Cardiac muscle cell (in vitro differentiated cells and primary cell): ENCODE measurements at regions not wholly inside any gene's neighbourhood (a gene's known extent, or its start where the extent isn't known, plus 50 kb on each side); places are given as distances from the start of the nearest gene placed in this dataset.

ENCODE experiments used
- DNase-seq, 2 donors: peaks; one replicate each; pipeline versions ENCODE4 v3.0.0 to v3.0.0-alpha.2; 2010 to 2017; ENCODE audit warnings: low read depth in 1 of 2, low spot score in 1 of 2
- H3K27ac ChIP-seq: fragments of 200-600 bp; sonication (generic); 2 replicates; pipeline ENCODE4 v1.5.1; 2016
- H3K27me3 ChIP-seq: fragments of 200-600 bp; sonication (generic); 2 replicates; pipeline ENCODE4 v1.6.0; 2016; ENCODE audit warnings: control low read depth
- H3K36me3 ChIP-seq: fragments of 200-600 bp; sonication (generic); 2 replicates; pipeline ENCODE4 v1.5.1; 2016; ENCODE audit warnings: control low read depth
- H3K4me1 ChIP-seq: fragments of 200-600 bp; sonication (generic); 2 replicates; pipeline ENCODE4 v1.8.1; 2017; ENCODE audit warnings: low read depth, mild to moderate bottlenecking, mixed run types
- H3K4me3 ChIP-seq: fragments of 200-600 bp; sonication (generic); 2 replicates; pipeline ENCODE4 v1.5.1; 2016; ENCODE audit warnings: mild to moderate bottlenecking
- H3K9me3 ChIP-seq: fragments of 200-600 bp; sonication (generic); 2 replicates; pipeline ENCODE4 v1.5.1; 2017; ENCODE audit warnings: low read depth, mild to moderate bottlenecking, control low read depth
- TF ChIP-seq, protein P1 (sequence below): IDR thresholded peaks from 2 replicates; pipeline ENCODE4 v1.5.1; 2012; ENCODE audit warnings: low read depth, mild to moderate bottlenecking, low read length

DNA sequence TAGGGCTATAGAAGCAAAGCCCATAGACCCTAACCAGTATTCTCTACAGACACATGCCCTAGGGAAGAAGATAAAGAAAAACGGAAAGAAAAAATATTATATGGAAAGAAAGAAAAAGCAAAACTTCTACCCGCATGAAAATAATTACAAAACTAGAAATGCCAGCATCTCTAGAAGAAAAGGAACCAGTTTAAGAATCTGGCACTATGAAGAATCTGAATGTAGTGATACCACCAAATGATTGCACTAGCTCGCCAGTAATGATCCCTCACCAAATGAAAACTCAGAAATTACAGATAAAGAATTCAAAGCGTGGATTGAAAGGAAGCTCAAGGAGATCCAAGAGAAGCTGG, 341.9 kb upstream of the GRIA1 start:
- H3K9me3 ChIP-seq: no peaks in the 10 kb centered on the region

DNA sequence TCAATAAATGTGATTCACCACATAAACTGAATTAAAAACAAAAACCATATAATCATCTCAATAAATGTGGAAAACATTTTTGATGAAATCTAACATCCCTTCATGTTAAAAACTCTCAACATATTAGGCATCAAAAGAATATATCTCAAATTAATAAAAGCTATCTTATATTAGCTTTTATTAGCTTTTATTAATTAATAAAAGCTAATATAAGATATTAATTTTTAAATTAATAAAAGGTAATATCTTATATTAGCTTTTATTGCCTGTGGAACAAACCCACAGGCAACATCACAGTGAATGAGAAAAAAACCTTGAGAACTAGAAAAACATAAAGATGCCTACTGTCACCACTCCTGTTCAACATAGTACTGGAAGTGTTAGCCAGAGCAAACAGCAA, 338.9 kb upstream of the GRIA1 start:
- Histone ChIP-seq H3K27me3 (no peaks in the 10 kb centered on the region), H3K9me3 (no peaks in the 10 kb centered on the region), H3K27ac (no peak overlapping the region), H3K36me3 (no peaks in the 10 kb centered on the region), H3K4me3 (no peak overlapping the region), H3K4me1 (no peaks in the 10 kb centered on the region)
- TF ChIP-seq, protein P1, sequence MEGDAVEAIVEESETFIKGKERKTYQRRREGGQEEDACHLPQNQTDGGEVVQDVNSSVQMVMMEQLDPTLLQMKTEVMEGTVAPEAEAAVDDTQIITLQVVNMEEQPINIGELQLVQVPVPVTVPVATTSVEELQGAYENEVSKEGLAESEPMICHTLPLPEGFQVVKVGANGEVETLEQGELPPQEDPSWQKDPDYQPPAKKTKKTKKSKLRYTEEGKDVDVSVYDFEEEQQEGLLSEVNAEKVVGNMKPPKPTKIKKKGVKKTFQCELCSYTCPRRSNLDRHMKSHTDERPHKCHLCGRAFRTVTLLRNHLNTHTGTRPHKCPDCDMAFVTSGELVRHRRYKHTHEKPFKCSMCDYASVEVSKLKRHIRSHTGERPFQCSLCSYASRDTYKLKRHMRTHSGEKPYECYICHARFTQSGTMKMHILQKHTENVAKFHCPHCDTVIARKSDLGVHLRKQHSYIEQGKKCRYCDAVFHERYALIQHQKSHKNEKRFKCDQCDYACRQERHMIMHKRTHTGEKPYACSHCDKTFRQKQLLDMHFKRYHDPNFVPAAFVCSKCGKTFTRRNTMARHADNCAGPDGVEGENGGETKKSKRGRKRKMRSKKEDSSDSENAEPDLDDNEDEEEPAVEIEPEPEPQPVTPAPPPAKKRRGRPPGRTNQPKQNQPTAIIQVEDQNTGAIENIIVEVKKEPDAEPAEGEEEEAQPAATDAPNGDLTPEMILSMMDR: no peak
- DNase-seq: no peak

More for the DNA sequence above, 341.9 kb upstream of the GRIA1 start:
- Histone ChIP-seq H3K36me3 (no peaks in the 10 kb centered on the region), H3K27ac (no peak overlapping the region), H3K4me1 (no peaks in the 10 kb centered on the region), H3K27me3 (no peaks in the 10 kb centered on the region), H3K4me3 (no peak overlapping the region)
- TF ChIP-seq, protein P1: no peak
- no peak for DNase-seq

DNA sequence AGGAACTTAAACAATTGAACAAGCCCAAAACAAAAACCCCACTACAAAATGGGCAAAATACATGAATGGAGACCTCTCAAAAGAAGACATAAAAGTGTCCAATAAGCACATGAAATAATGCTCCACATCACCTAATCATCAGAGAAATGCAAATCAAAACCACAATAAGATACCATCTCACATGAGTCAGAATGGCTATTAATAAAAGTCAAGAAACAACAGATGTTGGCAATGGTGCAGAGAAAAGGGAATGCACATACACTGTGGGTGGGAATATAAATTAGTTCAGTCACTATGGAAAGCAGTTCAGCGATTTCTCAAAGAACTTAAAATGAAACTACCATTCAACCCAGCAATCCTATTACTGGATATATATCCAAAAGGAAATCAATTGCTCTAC, 337.4 kb upstream of the GRIA1 start:
- Histone ChIP-seq H3K36me3 (no peaks in the 10 kb centered on the region), H3K4me3 (no peak overlapping the region), H3K27ac (no peak overlapping the region), H3K27me3 (no peaks in the 10 kb centered on the region), H3K9me3 (no peaks in the 10 kb centered on the region), H3K4me1 (peaks cover 9% of the 10 kb centered on the region)
- TF ChIP-seq, protein P1: no peak
- peak in 1 of 2 donors; percentile 20 for DNase-seq

DNA sequence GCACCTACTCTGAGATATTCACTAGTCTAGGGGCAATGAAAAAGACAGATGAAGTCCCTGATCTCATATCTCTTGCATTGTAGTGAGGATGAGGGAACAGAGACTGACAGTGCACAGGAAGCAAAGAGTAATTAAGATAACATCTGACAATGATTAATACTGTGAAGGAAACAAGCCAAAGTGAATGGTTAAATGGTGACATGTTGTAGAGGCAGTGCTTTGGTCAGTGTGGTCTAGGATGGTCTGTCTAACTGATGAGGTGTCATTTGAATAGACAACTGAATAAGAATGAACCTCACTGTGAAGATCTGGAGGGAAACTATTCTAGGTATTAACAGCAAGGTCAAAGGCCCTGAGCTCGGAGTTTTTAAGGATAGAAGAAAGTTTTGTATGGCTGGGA, 333.3 kb upstream of the GRIA1 start:
- Histone ChIP-seq H3K27ac (no peak overlapping the region), H3K4me3 (no peak overlapping the region), H3K4me1 (peaks cover 9% of the 10 kb centered on the region), H3K27me3 (no peaks in the 10 kb centered on the region), H3K36me3 (no peaks in the 10 kb centered on the region), H3K9me3 (no peaks in the 10 kb centered on the region)
- no peak for DNase-seq
- TF ChIP-seq, protein P1: no peak

- H3K9me3 ChIP-seq: no peaks in the 10 kb centered on the region
- DNase-seq: no peak
- H3K36me3 ChIP-seq: no peaks in the 10 kb centered on the region
- no peaks in the 10 kb centered on the region for H3K27me3 ChIP-seq
- TF ChIP-seq, protein P1: no peak
- H3K4me1 ChIP-seq: peaks cover 9% of the 10 kb centered on the region
- H3K27ac ChIP-seq: no peak overlapping the region
- H3K4me3 ChIP-seq: no peak overlapping the region
These were observed 331.9 kb upstream of the GRIA1 start for GRCh38 chr5:153158608-153159007.

GRCh38 chr5:153159616-153160015, 330.9 kb upstream of the GRIA1 start:
- no peaks in the 10 kb centered on the region for H3K36me3 ChIP-seq
- DNase-seq: peak in 1 of 2 donors; percentile 11
- TF ChIP-seq, protein P1: no peak
- no peaks in the 10 kb centered on the region for H3K27me3 ChIP-seq
- H3K4me3 ChIP-seq: no peak overlapping the region
- H3K9me3 ChIP-seq: no peaks in the 10 kb centered on the region
- H3K4me1 ChIP-seq: peaks cover 9% of the 10 kb centered on the region
- no peak overlapping the region for H3K27ac ChIP-seq
